HG03060 (cell line): ENCODE measurements at regions not wholly inside any gene's neighbourhood (a gene's known extent, or its start where the extent isn't known, plus 50 kb on each side); places are given as distances from the start of the nearest gene placed in this dataset.

Experiments used
- ATAC-seq: cut with Tn5 transposase; IDR thresholded peaks from one replicate; pipeline ENCODE4 v1.9.1; 2021; ENCODE audit warnings: low read depth, moderate number of reproducible peaks; ENCODE audit not compliant: unreplicated experiment

DNA sequence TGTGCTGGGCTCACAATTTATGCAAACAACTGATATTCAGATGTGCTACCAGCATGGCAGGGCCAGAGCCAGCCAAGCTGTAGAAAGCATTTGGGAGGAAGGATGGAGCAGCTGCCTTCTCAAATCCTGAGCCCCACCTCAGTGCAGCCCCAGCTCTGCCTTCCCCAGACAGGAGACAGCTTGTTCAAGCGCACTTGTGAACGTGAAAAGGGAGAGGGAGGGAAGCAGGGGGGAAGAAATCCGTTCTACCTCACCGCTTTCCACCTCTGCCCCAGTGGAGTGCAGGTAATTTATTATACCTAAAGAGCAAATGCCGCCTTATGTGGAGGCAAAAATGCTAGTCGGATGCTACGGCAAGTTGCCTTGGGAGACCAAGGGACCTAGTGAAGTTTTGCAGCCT is 66.0 kb upstream of the SLC14A2 start:
- ATAC-seq: no peak

DNA sequence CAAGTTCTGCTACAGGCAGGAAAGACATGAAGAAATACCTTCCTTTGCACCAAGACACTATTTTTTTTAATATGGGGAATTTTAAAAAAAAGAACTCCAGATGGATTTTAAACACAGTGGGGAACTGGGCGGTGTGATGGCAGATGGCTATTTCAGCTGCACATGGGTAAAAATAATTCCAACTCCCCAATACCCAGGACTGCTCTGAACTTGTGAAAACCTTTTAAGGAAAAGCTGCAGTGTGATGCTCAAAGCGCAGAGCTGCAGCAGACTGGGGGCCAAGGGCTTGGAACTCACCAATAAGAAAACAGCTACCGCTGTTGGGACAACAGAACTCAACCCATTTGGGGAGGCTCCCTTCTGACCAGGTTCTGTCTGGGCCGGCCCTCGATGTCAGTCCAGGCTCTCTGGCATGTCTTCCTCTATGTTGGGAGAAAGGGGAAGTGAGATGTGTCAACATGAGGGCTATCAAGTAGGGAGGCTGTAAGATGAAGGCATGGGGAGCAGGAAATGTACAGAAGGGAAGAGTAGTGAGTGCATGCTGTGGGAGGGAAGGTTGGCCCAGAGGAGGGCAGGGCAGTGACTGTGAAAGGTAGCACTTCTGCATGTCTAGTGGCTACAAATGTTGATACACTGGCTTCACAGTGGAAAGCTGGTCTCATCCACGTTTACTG is 64.0 kb upstream of the SLC14A2 start:
- no peak for ATAC-seq

DNA sequence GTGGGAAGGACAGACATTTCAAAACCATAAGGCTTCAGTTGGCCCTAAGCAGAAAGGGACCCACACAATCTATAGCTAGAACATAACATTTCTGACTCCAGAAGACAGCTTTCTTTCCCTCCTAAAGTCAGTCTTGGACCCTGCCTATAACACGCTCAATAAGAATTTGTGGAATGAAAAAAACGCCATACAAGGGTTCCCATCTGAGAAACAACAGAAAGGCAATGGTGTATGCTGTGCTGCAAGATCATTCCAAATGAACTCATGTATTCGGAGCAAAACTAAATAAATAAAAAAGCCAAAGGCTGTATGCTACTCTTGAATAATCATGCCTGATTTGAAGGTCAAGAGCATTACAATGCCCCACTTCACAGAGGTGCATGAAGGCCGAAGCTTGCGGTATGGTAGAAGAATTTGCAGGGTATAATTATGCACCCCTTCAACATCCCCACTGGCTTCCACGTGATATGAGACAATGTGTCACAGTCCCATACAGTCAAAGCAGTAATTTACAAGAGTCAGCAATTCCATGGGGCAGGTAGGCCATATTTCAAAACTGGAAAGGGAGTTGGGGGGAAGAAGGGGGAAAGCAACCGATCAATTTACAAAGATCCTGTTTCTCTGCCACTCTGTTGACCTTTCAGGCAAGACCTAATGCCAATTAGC is 61.4 kb upstream of the SLC14A2 start:
- ATAC-seq: no peak

DNA sequence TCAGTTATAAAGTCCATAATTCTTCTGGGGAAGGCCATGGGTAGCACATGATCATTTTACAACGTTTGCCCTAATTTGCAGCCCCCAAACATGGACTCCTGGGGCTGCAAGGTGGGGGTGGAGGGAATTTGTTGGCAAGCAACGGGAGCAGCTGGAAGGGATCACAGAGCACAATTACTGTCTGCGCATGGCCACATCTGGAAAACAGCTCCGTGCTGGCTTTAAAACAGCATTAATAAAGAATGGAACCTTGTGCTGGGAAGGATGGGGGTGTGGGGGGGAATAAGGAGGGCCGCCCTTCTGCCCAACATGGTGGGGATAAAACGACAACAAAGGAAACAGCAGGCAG is 60.9 kb upstream of the SLC14A2 start:
- ATAC-seq: no peak

DNA sequence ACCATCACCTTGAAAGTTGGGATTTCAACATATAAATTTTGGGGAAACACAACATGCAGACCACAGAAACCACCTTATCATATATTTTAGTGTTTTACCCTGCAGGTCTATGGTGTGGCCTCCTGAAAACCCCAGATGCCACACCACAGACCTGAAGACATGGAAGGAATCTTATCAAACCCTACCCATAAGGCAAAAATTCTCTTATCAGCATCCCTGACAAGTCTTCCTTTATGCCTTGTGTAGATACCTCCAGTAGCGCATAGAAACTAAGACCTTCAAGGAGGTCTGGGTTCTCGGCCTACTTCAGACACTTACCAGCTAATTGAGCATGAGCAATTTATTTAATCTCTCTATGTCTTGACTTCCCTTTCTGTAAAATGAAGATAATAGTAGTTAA is 59.1 kb upstream of the SLC14A2 start:
- ATAC-seq: no peak

DNA sequence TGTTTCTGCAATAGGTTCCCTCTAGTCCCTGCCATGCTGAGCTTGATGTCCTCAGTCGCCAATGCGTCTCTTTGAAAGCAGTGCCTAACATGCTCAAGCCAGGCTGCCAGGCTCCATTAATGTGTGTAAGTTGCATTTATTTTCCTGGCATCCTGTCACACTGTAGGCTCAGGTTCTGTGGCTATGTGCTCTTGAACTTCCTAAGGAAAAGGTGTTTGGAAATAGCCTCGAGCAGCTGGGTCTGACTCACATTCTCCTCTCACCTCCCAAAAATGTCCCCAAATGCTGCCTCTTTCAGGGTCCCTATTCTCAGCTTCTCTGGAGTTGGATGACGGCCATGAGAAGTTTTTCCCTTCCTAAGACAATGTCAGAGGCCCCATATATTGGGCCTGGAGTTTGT is 58.0 kb upstream of the SLC14A2 start:
- no peak for ATAC-seq

DNA sequence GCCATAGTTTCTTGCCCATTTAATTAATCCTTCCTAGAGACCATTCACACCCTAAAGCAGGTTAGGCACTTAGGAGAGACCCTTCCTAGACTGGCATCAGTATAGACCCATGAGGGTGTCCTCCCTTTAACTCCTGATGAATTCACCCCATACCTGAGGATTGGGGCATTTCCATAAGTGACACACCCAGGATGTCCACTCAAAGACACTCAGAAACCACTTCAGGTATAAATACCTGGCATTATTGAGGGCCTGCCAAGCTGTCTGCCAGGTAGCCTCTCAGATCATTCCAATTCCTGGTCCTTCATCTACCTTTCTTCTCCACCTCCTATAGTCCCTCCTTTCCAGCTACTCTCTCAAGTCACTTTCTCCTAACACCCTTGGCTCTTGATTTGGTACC is 57.5 kb upstream of the SLC14A2 start:
- no peak for ATAC-seq

DNA sequence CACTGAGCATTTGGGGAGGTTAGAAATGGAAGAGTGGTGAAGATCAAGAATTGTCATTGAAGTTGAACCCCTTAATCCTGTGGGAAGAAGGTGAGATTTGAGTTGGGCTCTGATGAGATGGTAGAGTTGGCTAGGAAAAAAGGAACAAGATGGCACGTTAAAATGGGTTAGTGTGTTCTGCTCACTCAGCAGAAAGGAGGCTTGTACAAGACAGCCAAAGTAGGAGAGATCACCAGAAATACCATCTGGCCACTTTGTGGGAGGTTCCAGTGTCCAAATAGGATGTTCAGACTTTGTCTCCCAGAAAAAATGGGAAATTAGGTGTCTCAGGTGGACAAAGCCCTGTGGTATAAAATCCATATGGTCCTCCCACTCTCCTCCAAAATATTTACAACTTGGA is 56.0 kb upstream of the SLC14A2 start:
- ATAC-seq: no peak

DNA sequence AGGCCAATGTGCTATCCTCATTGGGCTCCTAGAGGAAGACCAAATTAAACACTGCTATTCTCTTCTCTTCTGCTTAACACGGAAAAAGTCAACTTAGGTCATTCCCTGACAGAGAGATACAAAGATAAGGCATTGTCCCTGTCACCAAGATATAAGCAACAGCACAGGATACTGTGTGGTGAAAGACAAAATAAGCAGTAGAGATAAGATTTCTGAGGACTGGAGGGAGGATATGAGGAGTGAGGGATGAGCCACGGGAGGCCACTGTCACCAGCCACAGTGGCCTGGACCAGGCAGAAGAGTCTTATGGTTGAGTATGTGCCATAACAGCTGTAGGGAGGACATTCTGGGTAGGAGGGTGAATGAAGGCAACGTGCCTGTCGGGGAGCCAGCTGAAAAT is 54.4 kb upstream of the SLC14A2 start:
- ATAC-seq: no peak

DNA sequence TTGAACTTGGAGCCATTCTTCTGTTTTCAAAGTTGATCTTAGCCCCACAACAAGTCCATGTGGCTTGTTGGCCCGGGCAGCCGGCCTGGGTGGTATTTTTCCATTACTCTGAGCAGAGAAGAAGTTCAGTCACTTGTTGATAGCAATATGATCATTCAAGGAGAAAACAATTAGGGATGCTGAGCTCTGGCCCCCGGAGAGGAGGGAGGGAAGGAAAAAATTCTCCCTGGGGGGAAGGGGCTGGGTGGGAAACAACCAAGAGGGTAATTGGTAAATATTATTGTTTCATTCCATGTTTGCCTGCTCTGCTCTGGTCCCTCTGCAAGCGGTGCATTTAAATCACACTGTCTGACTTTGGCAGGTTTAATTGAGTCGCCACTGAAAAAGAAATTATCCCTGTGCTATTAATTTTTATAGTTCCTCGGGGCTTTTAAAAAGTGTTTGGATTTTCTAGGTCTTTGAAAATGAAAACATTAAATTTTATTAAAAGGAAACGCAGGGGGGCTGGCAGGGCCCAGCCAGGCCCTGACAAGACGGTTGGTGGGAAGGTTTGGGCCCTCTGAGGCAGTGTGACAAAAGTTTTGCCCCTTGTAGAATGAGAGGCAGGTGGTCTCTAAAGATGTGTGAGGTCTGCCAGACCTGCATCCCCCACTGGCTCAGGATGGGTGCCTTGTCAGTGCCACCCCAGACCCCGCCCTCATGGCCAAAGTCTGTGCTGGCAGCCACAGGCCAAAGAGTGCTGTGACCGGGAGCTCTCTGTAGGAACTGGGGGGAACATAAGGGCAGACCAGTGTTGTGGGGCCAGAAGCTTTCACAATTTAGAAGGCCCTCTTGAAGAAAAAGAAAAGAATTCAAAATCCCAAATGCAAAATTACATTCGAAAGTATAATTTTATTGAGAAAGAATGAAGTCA is 52.5 kb upstream of the SLC14A2 start:
- no peak for ATAC-seq

DNA sequence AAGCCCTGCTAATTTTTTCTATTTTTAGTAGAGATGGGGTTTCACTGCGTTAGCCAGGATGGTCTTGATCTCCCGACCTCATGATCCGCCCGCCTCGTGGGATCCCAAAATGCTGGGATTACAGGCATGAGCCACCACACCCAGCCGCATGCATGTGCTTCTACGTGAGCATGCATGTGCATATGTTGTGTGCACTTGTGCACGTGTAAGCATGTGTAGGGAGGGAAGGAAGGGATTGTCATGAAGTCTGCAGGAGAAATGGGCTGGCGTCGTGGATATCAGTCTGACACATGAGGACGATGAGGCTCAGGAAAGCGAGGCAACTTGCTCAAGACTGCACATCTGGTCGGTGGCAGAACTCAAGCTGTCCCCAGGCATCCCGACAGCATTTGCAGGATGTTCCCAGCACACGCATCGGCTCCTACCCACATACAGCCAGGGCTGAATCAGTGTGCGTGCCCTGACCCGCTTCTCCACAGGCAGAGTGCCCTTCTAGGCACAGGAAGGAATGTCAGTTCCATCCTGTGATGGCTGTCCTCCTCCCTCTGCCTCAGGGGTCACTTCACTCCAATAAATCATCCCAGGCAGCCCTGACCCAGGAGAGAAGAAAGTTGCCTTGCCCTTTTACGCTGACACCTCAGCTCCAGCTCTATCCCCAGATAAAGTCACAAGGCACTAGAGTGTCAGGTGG is 49.9 kb upstream of the SLC14A2 start:
- no peak for ATAC-seq
